Suprapubic skin (tissue), 4 donors: ENCODE measurements at regions not wholly inside any gene's neighbourhood (a gene's known extent, or its start where the extent isn't known, plus 50 kb on each side); places are given as distances from the start of the nearest gene placed in this dataset.

ENCODE experiments used
- EP300 ChIP-seq: sonication (generic); formaldehyde crosslinking; IDR thresholded peaks from one replicate; pipeline ENCODE4 v1.6.1; 2017; ENCODE audit warnings: antibody characterized with exemption
- POLR2A ChIP-seq, 2 donors: fragments of 450-650 bp; IDR thresholded peaks; one replicate each; pipeline ENCODE4 v1.6.1; 2017; ENCODE audit warnings: antibody characterized with exemption in 2 of 2, mild to moderate bottlenecking in 2 of 2, moderate library complexity in 2 of 2
- POLR2AphosphoS5 ChIP-seq, 3 donors: sonication (generic); formaldehyde crosslinking; IDR thresholded peaks; one replicate each; pipeline ENCODE4 v1.6.1; 2017; ENCODE audit warnings: antibody characterized with exemption in 3 of 3
- TF ChIP-seq, protein P1 (sequence below), 2 donors: fragments of 200-600 bp in 1 of 2; fragments of 450-650 bp in 1 of 2; sonication (generic) in 1 of 2; IDR thresholded peaks; one replicate each; pipeline ENCODE4 v1.5.1; 2016 to 2019; ENCODE audit warnings: antibody characterized with exemption in 2 of 2, mild to moderate bottlenecking in 1 of 2, moderate library complexity in 1 of 2

DNA sequence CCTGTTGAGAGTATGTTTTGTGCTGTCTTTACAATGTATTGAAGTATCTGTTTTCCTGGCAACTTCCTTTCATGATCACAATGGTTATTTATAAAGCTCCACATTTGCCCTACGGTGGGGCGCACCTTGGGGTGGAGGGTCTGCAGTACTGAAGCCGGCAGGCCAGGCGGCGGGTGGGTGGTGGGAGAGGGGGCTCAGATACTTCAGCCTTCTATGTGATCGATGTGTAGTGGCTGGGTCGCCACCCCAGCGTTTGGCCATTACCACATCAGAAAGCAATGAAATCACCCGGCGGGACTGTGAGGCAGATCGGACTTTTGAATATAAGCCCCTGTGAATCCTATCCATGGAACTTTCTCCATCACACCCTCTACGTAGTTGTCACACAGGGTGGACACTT lies 196.6 kb downstream of the FOXL1 start:
- TF ChIP-seq POLR2A (IDR thresholded peaks at IDR 0.05) (no peak), POLR2AphosphoS5 (IDR thresholded peaks at IDR 0.05) (no peak), EP300 (no peak)
- TF ChIP-seq, protein P1, sequence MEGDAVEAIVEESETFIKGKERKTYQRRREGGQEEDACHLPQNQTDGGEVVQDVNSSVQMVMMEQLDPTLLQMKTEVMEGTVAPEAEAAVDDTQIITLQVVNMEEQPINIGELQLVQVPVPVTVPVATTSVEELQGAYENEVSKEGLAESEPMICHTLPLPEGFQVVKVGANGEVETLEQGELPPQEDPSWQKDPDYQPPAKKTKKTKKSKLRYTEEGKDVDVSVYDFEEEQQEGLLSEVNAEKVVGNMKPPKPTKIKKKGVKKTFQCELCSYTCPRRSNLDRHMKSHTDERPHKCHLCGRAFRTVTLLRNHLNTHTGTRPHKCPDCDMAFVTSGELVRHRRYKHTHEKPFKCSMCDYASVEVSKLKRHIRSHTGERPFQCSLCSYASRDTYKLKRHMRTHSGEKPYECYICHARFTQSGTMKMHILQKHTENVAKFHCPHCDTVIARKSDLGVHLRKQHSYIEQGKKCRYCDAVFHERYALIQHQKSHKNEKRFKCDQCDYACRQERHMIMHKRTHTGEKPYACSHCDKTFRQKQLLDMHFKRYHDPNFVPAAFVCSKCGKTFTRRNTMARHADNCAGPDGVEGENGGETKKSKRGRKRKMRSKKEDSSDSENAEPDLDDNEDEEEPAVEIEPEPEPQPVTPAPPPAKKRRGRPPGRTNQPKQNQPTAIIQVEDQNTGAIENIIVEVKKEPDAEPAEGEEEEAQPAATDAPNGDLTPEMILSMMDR (IDR thresholded peaks at IDR 0.05), result no peak
